ENCODE measurements at regions not wholly inside any gene's neighbourhood (a gene's known extent, or its start where the extent isn't known, plus 50 kb on each side); places are given as distances from the start of the nearest gene placed in this dataset.

DNA sequence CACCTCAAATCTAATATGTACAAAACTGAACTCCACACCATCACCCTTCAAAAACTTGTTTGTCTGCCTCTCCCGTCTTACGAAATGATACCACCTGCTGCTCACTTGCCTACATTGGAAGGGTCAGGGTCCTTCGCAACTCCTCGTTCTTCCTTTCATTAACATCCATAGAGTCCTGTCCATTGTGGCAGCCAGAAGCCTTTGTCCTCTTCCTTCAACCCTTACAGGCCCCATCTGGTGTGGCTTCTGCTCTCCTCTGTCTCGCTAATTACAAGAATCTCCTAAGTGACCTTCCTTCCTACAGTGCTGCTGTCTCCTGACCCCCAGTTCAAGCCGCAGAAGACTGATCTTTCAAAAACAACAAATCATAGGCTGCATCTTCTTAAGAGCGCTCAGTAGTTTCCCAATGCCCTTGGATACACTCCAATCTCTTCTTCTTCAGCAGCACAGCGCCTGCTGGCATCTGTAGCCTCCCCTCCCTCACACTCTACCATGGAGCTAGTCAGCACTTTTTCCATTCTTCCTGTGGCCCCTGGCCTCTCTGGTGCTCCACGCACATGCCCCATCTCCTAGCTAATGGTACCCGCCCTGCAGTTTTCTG lies 382.7 kb downstream of the LIG4 start:
- CTCF ChIA-PET (ENCODE audit: low intra/inter-chr PET ratio) = no interaction called here
- TF ChIP-seq CBX8 (IDR thresholded peaks at IDR 0.05; ENCODE audit: borderline replicate concordance, extremely low read depth, low read depth, low read length, poor library complexity, severe bottlenecking) (no peak), JUND (IDR thresholded peaks at IDR 0.05; ENCODE audit: borderline replicate concordance, low read depth, low read length) (no peak), JUND (tag; IDR thresholded peaks at IDR 0.05; ENCODE audit: borderline replicate concordance, low read depth, low read length) (no peak), ZNF354B (CRISPR knock-in tag; IDR thresholded peaks at IDR 0.05) (no peak), FOXJ2 (tag; IDR thresholded peaks at IDR 0.05) (no peak)
- DNase-seq (ENCODE audit: extremely low read depth in 1 of 4, low spot score in 3 of 4) (no peak), ATAC-seq (no peak), FAIRE-seq (no peak)
- Histone ChIP-seq H4K20me1 (replicated peaks; ENCODE audit: control insufficient read depth, insufficient read depth, low read length) (no peaks in the 10 kb centered on the region), H3K27me3 (ENCODE audit: control insufficient read depth in 2 of 2, insufficient read depth in 2 of 2, low read length in 2 of 2) (no peaks in the 10 kb centered on the region), H2AFZ (ENCODE audit: low read depth, low read length) (no peak overlapping the region), H3K36me3 (ENCODE audit: control insufficient read depth, insufficient read depth, low read length) (no peaks in the 10 kb centered on the region), H3K4me3 (no peak overlapping the region), H3K79me2 (ENCODE audit: control insufficient read depth, insufficient read depth, low read length) (no peaks in the 10 kb centered on the region), H3K4me2 (ENCODE audit: insufficient read depth, low read length) (no peak overlapping the region), H3K9ac (ENCODE audit: insufficient read depth in 1 of 2, low read depth in 2 of 2, low read length in 2 of 2) (no peak overlapping the region), H3K9me3 (replicated peaks; ENCODE audit: control insufficient read depth, insufficient read depth, low read depth, low read length) (no peaks in the 10 kb centered on the region), H3K4me1 (replicated peaks in 1 of 2; ENCODE audit: control insufficient read depth in 2 of 2, insufficient read depth in 2 of 2, low read length in 2 of 2) (no peaks in the 10 kb centered on the region), H3K9me1 (ENCODE audit: control insufficient read depth, insufficient read depth, low read length) (no peaks in the 10 kb centered on the region), H3K27ac (ENCODE audit: extremely low read depth, low read depth, low read length) (no peak overlapping the region)
- intact Hi-C loops (cut with micrococcal nuclease) = no loop called here
- in situ Hi-C loops (cut with MboI) = no loop called here
- BruUV-seq (replicated peaks) = no TSS peak
- WGBS (ENCODE audit: insufficient coverage, low coverage, missing lambda C conversion rate) = 0% methylated on average over 10 of the region's 10 CpGs
- POLR2A ChIA-PET = no interaction called here

- Histone ChIP-seq H4K20me1 (replicated peaks; ENCODE audit: control insufficient read depth, insufficient read depth, low read length) (no peaks in the 10 kb centered on the region), H3K9me3 (replicated peaks; ENCODE audit: control insufficient read depth, insufficient read depth, low read depth, low read length) (no peaks in the 10 kb centered on the region), H3K27ac (ENCODE audit: extremely low read depth, low read depth, low read length) (no peak overlapping the region), H3K9ac (ENCODE audit: insufficient read depth in 1 of 2, low read depth in 2 of 2, low read length in 2 of 2) (no peak overlapping the region), H2AFZ (ENCODE audit: low read depth, low read length) (no peak overlapping the region), H3K4me1 (replicated peaks in 1 of 2; ENCODE audit: control insufficient read depth in 2 of 2, insufficient read depth in 2 of 2, low read length in 2 of 2) (no peaks in the 10 kb centered on the region), H3K9me1 (ENCODE audit: control insufficient read depth, insufficient read depth, low read length) (no peaks in the 10 kb centered on the region), H3K4me2 (ENCODE audit: insufficient read depth, low read length) (no peak overlapping the region), H3K36me3 (ENCODE audit: control insufficient read depth, insufficient read depth, low read length) (no peaks in the 10 kb centered on the region), H3K79me2 (ENCODE audit: control insufficient read depth, insufficient read depth, low read length) (no peaks in the 10 kb centered on the region), H3K27me3 (ENCODE audit: control insufficient read depth in 2 of 2, insufficient read depth in 2 of 2, low read length in 2 of 2) (no peaks in the 10 kb centered on the region), H3K4me3 (no peak overlapping the region)
- 8% methylated on average over 3 of the region's 3 CpGs for WGBS (ENCODE audit: insufficient coverage, low coverage, missing lambda C conversion rate)
- ChIA-PET POLR2A (no interaction called here), CTCF (ENCODE audit: low intra/inter-chr PET ratio) (no interaction called here)
- FAIRE-seq = no peak
- ATAC-seq = no peak
- in situ Hi-C loops (cut with MboI) = no loop called here
- intact Hi-C loops (cut with micrococcal nuclease) = no loop called here
- BruUV-seq (replicated peaks) = no TSS peak
- no peak for DNase-seq (ENCODE audit: extremely low read depth in 1 of 4, low spot score in 3 of 4)
- TF ChIP-seq POU5F1 (IDR thresholded peaks at IDR 0.05; ENCODE audit: borderline replicate concordance, low read depth, low read length, partially characterized antibody) (no peak), SLC30A9 (CRISPR knock-in tag; IDR thresholded peaks at IDR 0.05) (no peak), CREB1 (IDR thresholded peaks at IDR 0.05) (no peak), CREB1 (CRISPR knock-in tag; IDR thresholded peaks at IDR 0.05) (no peak), ZNF830 (CRISPR knock-in tag; IDR thresholded peaks at IDR 0.05) (no peak), ZNF398 (CRISPR knock-in tag; IDR thresholded peaks at IDR 0.05) (no peak), SRSF3 (IDR thresholded peaks at IDR 0.05; ENCODE audit: insufficient read depth, low read length) (no peak), L3MBTL2 (IDR thresholded peaks at IDR 0.05) (no peak), TCF7L2 (IDR thresholded peaks at IDR 0.05; ENCODE audit: low read depth, low read length) (no peak), MTA2 (IDR thresholded peaks at IDR 0.05; ENCODE audit: low read depth) (no peak), MTA3 (IDR thresholded peaks at IDR 0.05; ENCODE audit: borderline replicate concordance) (no peak), POLR3A (IDR thresholded peaks at IDR 0.05; ENCODE audit: borderline replicate concordance, extremely low read depth, insufficient read depth, insufficient read length) (no peak)
Measured at GRCh38 chr13:107830804-107831203, 384.5 kb downstream of the LIG4 start.

Data from K562 (cell line).